Endothelial cell (in vitro differentiated cells): ENCODE measurements at regions not wholly inside any gene's neighbourhood (a gene's known extent, or its start where the extent isn't known, plus 50 kb on each side); places are given as distances from the start of the nearest gene placed in this dataset.

ENCODE experiments used
- DNase-seq: peaks from one replicate; pipeline ENCODE4 v3.0.0; 2021; ENCODE audit warnings: low spot score
- H3K27ac Mint-ChIP-seq: one replicate; pipeline ENCODE4 v1.8.0; 2021; ENCODE audit warnings: mixed read lengths, inconsistent platforms; ENCODE audit not compliant: unreplicated experiment
- H3K27me3 Mint-ChIP-seq: one replicate; pipeline ENCODE4 v1.8.0; 2021; ENCODE audit warnings: mild to moderate bottlenecking, moderate library complexity, mixed read lengths, inconsistent platforms; ENCODE audit not compliant: unreplicated experiment
- H3K36me3 Mint-ChIP-seq: one replicate; pipeline ENCODE4 v1.8.0; 2021; ENCODE audit warnings: mild to moderate bottlenecking, low read depth, mixed read lengths, inconsistent platforms; ENCODE audit not compliant: unreplicated experiment
- H3K4me1 Mint-ChIP-seq: one replicate; pipeline ENCODE4 v1.8.0; 2021; ENCODE audit warnings: mild to moderate bottlenecking, mixed read lengths, inconsistent platforms; ENCODE audit not compliant: unreplicated experiment
- H3K4me3 Mint-ChIP-seq: one replicate; pipeline ENCODE4 v1.8.0; 2021; ENCODE audit warnings: mild to moderate bottlenecking, mixed read lengths, inconsistent platforms; ENCODE audit not compliant: unreplicated experiment
- H3K9me3 Mint-ChIP-seq: one replicate; pipeline ENCODE4 v1.8.0; 2021; ENCODE audit warnings: mixed read lengths, inconsistent platforms; ENCODE audit not compliant: unreplicated experiment
- CTCF ChIP-seq: fragments of 200-600 bp; sonication (generic); IDR thresholded peaks from one replicate; pipeline ENCODE4 v1.5.0; 2021; ENCODE audit warnings: antibody characterized with exemption; ENCODE audit not compliant: unreplicated experiment

GRCh38 chr6:91293395-91293794 is 706.5 kb upstream of the MAP3K7 start:
- Mint-ChIP-seq H3K4me1 (no peaks in the 10 kb centered on the region), H3K9me3 (no peaks in the 10 kb centered on the region), H3K27ac (no peak overlapping the region), H3K27me3 (peaks cover 7% of the 10 kb centered on the region), H3K4me3 (no peak overlapping the region), H3K36me3 (no peaks in the 10 kb centered on the region)
- no peak for DNase-seq
- TF ChIP-seq CTCF, result no peak

- no peak for DNase-seq
Measured at GRCh38 chr6:91291071-91291470, 704.2 kb upstream of the MAP3K7 start.

GRCh38 chr6:91288741-91289140 is 701.9 kb upstream of the MAP3K7 start:
- Mint-ChIP-seq H3K9me3 (no peaks in the 10 kb centered on the region), H3K27ac (no peak overlapping the region), H3K27me3 (peaks cover 2% of the 10 kb centered on the region)

More at GRCh38 chr6:91291071-91291470, 704.2 kb upstream of the MAP3K7 start:
- H3K27ac Mint-ChIP-seq, result no peak overlapping the region
- no peaks in the 10 kb centered on the region for H3K36me3 Mint-ChIP-seq
- no peak for TF ChIP-seq CTCF
- H3K27me3 Mint-ChIP-seq, result peaks cover 7% of the 10 kb centered on the region
- H3K4me1 Mint-ChIP-seq, result no peaks in the 10 kb centered on the region
- no peaks in the 10 kb centered on the region for H3K9me3 Mint-ChIP-seq
- H3K4me3 Mint-ChIP-seq, result no peak overlapping the region

GRCh38 chr6:91281901-91282300 is 695.0 kb upstream of the MAP3K7 start:
- no peaks in the 10 kb centered on the region for H3K36me3 Mint-ChIP-seq
- no peak overlapping the region for H3K27ac Mint-ChIP-seq
- H3K4me1 Mint-ChIP-seq, result no peaks in the 10 kb centered on the region
- no peaks in the 10 kb centered on the region for H3K9me3 Mint-ChIP-seq
- H3K4me3 Mint-ChIP-seq, result no peak overlapping the region
- H3K27me3 Mint-ChIP-seq, result no peaks in the 10 kb centered on the region
- TF ChIP-seq CTCF, result no peak
- no peak for DNase-seq

More at GRCh38 chr6:91288741-91289140, 701.9 kb upstream of the MAP3K7 start:
- TF ChIP-seq CTCF, result no peak
- no peak for DNase-seq
- Mint-ChIP-seq H3K4me3 (no peak overlapping the region), H3K36me3 (no peaks in the 10 kb centered on the region), H3K4me1 (no peaks in the 10 kb centered on the region)

GRCh38 chr6:91280494-91280830 is 693.6 kb upstream of the MAP3K7 start:
- DNase-seq, result no peak
- Mint-ChIP-seq H3K9me3 (no peaks in the 10 kb centered on the region), H3K36me3 (no peaks in the 10 kb centered on the region), H3K4me1 (no peaks in the 10 kb centered on the region), H3K4me3 (no peak overlapping the region), H3K27me3 (no peaks in the 10 kb centered on the region), H3K27ac (no peak overlapping the region)
- no peak for TF ChIP-seq CTCF
